Natural killer cell (primary cell): ENCODE measurements at regions not wholly inside any gene's neighbourhood (a gene's known extent, or its start where the extent isn't known, plus 50 kb on each side); places are given as distances from the start of the nearest gene placed in this dataset.
"Not testable (repeated sequence)": the region's sequence is repeated elsewhere in the genome, so short reads cannot be mapped to it uniquely, and the experiment has no call there.

ENCODE experiments used
- ATAC-seq, 3 donors: fragments of 150-1000 bp in 2 of 3; fragments of 200-7000 bp in 1 of 3; cut with Tn5 transposase; 1 replicate in 1 of 3; 2 replicates in 2 of 3; pipeline ENCODE4 v1.10.0; 2021; ENCODE audit warnings: mild to moderate bottlenecking in 2 of 3, moderate library complexity in 2 of 3
- DNase-seq, 2 donors: peaks; one replicate each; pipeline versions ENCODE4 v3.0.0 to v3.0.0-alpha.2; 2013 to 2021; ENCODE audit warnings: mixed read lengths in 1 of 2
- H3K27ac ChIP-seq: one replicate; pipeline ENCODE4 v1.5.1; 2013; ENCODE audit warnings: mild to moderate bottlenecking, low read length
- H3K27me3 ChIP-seq: one replicate; pipeline ENCODE4 v1.6.1; 2013; ENCODE audit warnings: low read length; ENCODE audit not compliant: control insufficient read depth, insufficient read depth
- H3K36me3 ChIP-seq: one replicate; pipeline ENCODE4 v1.6.1; 2013; ENCODE audit warnings: low read length; ENCODE audit not compliant: control insufficient read depth, insufficient read depth
- H3K4me1 ChIP-seq: one replicate; pipeline ENCODE4 v1.6.1; 2013; ENCODE audit warnings: low read length; ENCODE audit not compliant: control insufficient read depth, insufficient read depth
- H3K4me3 ChIP-seq: one replicate; pipeline ENCODE4 v1.5.1; 2013; ENCODE audit warnings: low read length
- H3K9me3 ChIP-seq: one replicate; pipeline ENCODE4 v1.6.1; 2013; ENCODE audit warnings: low read length; ENCODE audit not compliant: control insufficient read depth, insufficient read depth
- H3K27ac Mint-ChIP-seq, 2 donors: one replicate each; pipeline ENCODE4 v1.8.0; 2022; ENCODE audit warnings: mild to moderate bottlenecking in 2 of 2, mixed read lengths in 2 of 2, moderate library complexity in 1 of 2
- H3K27me3 Mint-ChIP-seq, 2 donors: one replicate each; pipeline ENCODE4 v1.8.0; 2022; ENCODE audit warnings: low read depth in 2 of 2, mixed read lengths in 2 of 2
- H3K36me3 Mint-ChIP-seq: one replicate; pipeline ENCODE4 v1.8.0; 2022; ENCODE audit warnings: mixed read lengths
- H3K4me1 Mint-ChIP-seq, 2 donors: one replicate each; pipeline ENCODE4 v1.8.0; 2022; ENCODE audit warnings: mixed read lengths in 2 of 2
- H3K4me3 Mint-ChIP-seq: one replicate; pipeline ENCODE4 v1.8.0; 2022; ENCODE audit warnings: mild to moderate bottlenecking, moderate library complexity, mixed read lengths
- H3K9me3 Mint-ChIP-seq, 2 donors: one replicate each; pipeline ENCODE4 v1.8.0; 2022; ENCODE audit warnings: mixed read lengths in 2 of 2
- CTCF ChIP-seq: fragments of 200-600 bp; IDR thresholded peaks from one replicate; pipeline ENCODE4 v1.8.0; 2022; ENCODE audit warnings: antibody characterized with exemption
- WGBS: methylation state at CpG from one replicate; pipeline ENCODE4 v1.1.7; 2013; ENCODE audit warnings: missing lambda C conversion rate; ENCODE audit not compliant: insufficient coverage; 5-methylcytosine and 5-hydroxymethylcytosine counted together
- intact Hi-C: fragments of 100-400 bp; cut with micrococcal nuclease; formaldehyde crosslinking; loops from one replicate; pipeline ENCODE4 v1.14.2; 2022

- intact Hi-C loops: no loop called here
- Mint-ChIP-seq H3K4me3 (no peak overlapping the region), H3K27me3 (peaks cover 0 to 5% of the 10 kb centered on the region in 2 donors), H3K4me1 (no peaks in the 10 kb centered on the region), H3K36me3 (no peaks in the 10 kb centered on the region), H3K9me3 (peaks cover 3 to 5% of the 10 kb centered on the region in 2 donors), H3K27ac (no peak overlapping the region)
- DNase-seq (no peak), ATAC-seq (no peak)
- no peak overlapping the region for H3K4me3 ChIP-seq
- H3K4me1 ChIP-seq: no peaks in the 10 kb centered on the region
- no peak for TF ChIP-seq CTCF
- no peak overlapping the region for H3K27ac ChIP-seq
- no peaks in the 10 kb centered on the region for H3K9me3 ChIP-seq
- 85% methylated on average over 5 of the region's 5 CpGs for WGBS
- no peaks in the 10 kb centered on the region for H3K36me3 ChIP-seq
- no peaks in the 10 kb centered on the region for H3K27me3 ChIP-seq
Observed at GRCh38 chr4:138632856-138633579, 382.6 kb upstream of the NOCT start.

GRCh38 chr4:138630666-138631065, 384.9 kb upstream of the NOCT start:
- Mint-ChIP-seq H3K27me3 (peaks cover 0 to 5% of the 10 kb centered on the region in 2 donors), H3K4me1 (no peaks in the 10 kb centered on the region), H3K36me3 (no peaks in the 10 kb centered on the region), H3K4me3 (no peak overlapping the region), H3K27ac (no peak overlapping the region), H3K9me3 (peaks cover 3 to 9% of the 10 kb centered on the region in 2 donors)
- intact Hi-C loops: no loop called here
- Histone ChIP-seq H3K27ac (no peak overlapping the region), H3K36me3 (no peaks in the 10 kb centered on the region), H3K9me3 (no peaks in the 10 kb centered on the region), H3K4me3 (no peak overlapping the region), H3K27me3 (no peaks in the 10 kb centered on the region), H3K4me1 (no peaks in the 10 kb centered on the region)
- no peak for TF ChIP-seq CTCF
- DNase-seq (no peak), ATAC-seq (no peak)
- 74% methylated on average over 3 of the region's 3 CpGs for WGBS

- no peaks in the 10 kb centered on the region for H3K36me3 ChIP-seq
- H3K9me3 ChIP-seq: no peaks in the 10 kb centered on the region
- ATAC-seq (no peak), DNase-seq (no peak)
- no peaks in the 10 kb centered on the region for H3K27me3 Mint-ChIP-seq
- H3K4me1 ChIP-seq: no peaks in the 10 kb centered on the region
- no peak overlapping the region for H3K27ac ChIP-seq
- H3K4me3 ChIP-seq: no peak overlapping the region
- peaks cover 0 to 9% of the 10 kb centered on the region in 2 donors for H3K9me3 Mint-ChIP-seq
- no peak for TF ChIP-seq CTCF
- intact Hi-C loops: no loop called here
- no peaks in the 10 kb centered on the region for H3K27me3 ChIP-seq
- 92% methylated on average over 2 of the region's 2 CpGs for WGBS
- H3K36me3 Mint-ChIP-seq: no peaks in the 10 kb centered on the region
- no peaks in the 10 kb centered on the region for H3K4me1 Mint-ChIP-seq
- H3K4me3 Mint-ChIP-seq: no peak overlapping the region
- no peak overlapping the region for H3K27ac Mint-ChIP-seq
Observed at GRCh38 chr4:138629669-138630068, 385.9 kb upstream of the NOCT start.

GRCh38 chr4:138627096-138627495, 384.9 kb upstream of the SLC7A11 start:
- ATAC-seq (no peak), DNase-seq (no peak)
- Histone ChIP-seq H3K4me1 (no peaks in the 10 kb centered on the region), H3K4me3 (no peak overlapping the region), H3K36me3 (no peaks in the 10 kb centered on the region), H3K9me3 (no peaks in the 10 kb centered on the region), H3K27ac (no peak overlapping the region), H3K27me3 (no peaks in the 10 kb centered on the region)
- Mint-ChIP-seq H3K36me3 (no peaks in the 10 kb centered on the region), H3K27ac (no peak overlapping the region), H3K9me3 (peaks cover 0 to 10% of the 10 kb centered on the region in 2 donors), H3K4me3 (no peak overlapping the region), H3K27me3 (no peaks in the 10 kb centered on the region), H3K4me1 (no peaks in the 10 kb centered on the region)
- intact Hi-C loops: no loop called here
- WGBS: 91% methylated on average over 5 of the region's 5 CpGs
- no peak for TF ChIP-seq CTCF

GRCh38 chr4:138622362-138622761, 380.2 kb upstream of the SLC7A11 start:
- H3K4me1 Mint-ChIP-seq, intact Hi-C loops, H3K27me3 Mint-ChIP-seq, H3K4me1 ChIP-seq, H3K27ac ChIP-seq, H3K9me3 Mint-ChIP-seq, H3K36me3 Mint-ChIP-seq, H3K9me3 ChIP-seq, H3K36me3 ChIP-seq, H3K4me3 Mint-ChIP-seq, ATAC-seq, H3K4me3 ChIP-seq, DNase-seq, H3K27me3 ChIP-seq, H3K27ac Mint-ChIP-seq: not testable (repeated sequence)
- WGBS: 74% methylated on average over 4 of the region's 4 CpGs
